A204.1 (cell line): ENCODE measurements at regions not wholly inside any gene's neighbourhood (a gene's known extent, or its start where the extent isn't known, plus 50 kb on each side); places are given as distances from the start of the nearest gene placed in this dataset.

ENCODE experiments used
- FAIRE-seq: peaks from 2 replicates; lab custom pipeline; 2012; peaks lifted over from hg19 to GRCh38; lab: Jason Lieb, UNC

GRCh38 chr7:116083796-116084195, 53.2 kb upstream of the TFEC start:
- no peak for FAIRE-seq

GRCh38 chr7:116086547-116087045, 56.0 kb upstream of the TFEC start:
- FAIRE-seq: no peak

DNA sequence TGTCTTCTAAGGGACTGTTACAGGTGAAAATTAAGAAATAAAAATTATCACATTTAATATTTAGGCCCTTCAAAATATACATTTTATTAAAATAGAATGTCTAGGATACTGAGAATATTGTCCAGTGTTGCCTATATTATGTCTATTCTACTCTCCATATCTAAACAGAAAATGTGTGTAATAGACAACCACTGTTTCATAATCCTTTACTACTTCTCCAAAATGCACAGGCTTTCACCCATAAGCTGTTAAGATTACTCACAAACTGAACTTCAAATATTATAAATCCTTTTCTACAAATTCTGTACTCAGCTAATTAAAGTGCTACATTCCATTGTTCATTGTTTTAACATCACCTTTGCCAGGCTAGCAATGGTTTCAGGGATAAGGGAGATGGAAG, 56.7 kb upstream of the TFEC start:
- peak; percentile 66 for FAIRE-seq

DNA sequence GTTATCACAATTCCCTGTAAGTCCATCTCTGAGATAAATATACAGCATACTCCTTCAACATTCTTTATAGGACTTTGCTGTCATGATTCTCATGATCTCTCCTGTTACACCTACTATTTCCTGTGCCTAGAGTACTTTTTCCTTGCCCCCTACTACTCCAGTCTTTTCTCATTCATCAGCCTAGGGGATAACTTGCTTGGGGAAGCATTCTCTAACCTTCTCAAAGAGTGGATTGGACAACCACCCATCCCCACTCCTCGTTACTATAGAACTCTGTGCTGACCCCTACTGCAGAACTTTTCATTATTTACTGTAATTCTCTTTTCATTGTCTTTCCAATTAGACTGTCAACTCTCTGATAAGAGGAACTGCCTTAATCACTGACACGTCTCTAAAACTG, 57.4 kb upstream of the TFEC start:
- no peak for FAIRE-seq

DNA sequence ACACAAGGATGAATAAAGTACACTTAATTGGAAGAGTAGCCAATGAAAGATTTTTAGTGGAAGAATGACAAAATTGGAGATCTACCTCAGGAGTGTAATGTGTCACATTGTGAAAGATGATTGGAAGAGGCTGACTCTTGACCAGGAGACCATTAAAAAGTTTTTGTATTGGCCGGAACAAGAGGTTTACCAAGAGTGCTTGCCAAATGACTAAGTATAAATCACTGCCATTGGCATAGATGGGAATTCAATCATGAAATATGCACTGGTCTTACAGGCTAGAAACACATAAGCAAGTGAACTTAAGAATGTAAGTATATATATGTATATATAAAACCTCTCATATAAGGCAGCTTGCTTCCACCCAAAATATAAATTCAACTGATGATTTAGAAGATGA, 58.7 kb upstream of the TFEC start:
- FAIRE-seq: no peak

GRCh38 chr7:116093516-116094301, 63.1 kb upstream of the TFEC start:
- peak; percentile 14 for FAIRE-seq

- no peak for FAIRE-seq
Observed at GRCh38 chr7:116095396-116095795, 64.8 kb upstream of the TFEC start.

- FAIRE-seq: peak; percentile 52
Observed at GRCh38 chr7:116097365-116098009, 66.9 kb upstream of the TFEC start.

DNA sequence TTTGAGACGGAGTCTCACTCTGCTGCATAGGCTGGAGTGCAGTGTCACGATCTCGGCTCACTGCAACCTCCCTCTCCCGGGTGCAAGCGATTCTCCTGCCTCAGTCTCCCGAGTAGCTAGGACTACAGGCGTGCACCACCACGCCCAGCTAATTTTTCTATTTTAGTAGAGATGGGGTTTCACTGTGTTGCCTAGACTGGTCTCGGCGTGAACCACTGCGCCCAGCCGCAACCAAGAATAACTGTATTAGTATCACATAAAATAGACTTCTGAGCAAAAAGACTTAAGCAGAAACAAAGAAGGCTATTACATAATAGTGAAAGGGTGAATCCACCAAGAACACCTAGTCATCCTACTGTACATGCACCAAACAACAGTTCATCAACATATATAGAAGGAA, 67.6 kb upstream of the TFEC start:
- FAIRE-seq: no peak

DNA sequence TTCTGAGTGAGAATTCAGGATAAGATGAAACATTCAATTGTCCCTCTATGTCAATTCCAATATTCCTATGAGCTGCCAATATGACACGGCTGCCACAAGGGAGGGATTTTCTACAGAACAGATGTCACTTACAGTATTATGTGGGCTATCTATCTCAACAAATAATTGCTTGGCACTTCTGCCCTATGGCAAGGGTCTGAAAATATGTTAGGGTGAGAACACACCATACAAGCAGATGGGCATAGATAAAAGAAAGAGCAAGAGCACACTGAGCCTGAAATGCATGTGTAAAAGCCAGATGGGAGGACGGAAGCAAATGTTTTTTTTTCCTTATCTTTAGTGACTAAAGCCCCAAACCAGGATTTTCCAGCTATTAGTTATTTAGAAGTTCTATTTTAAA, 70.1 kb upstream of the TFEC start:
- FAIRE-seq: no peak

GRCh38 chr7:116101704-116102103, 71.1 kb upstream of the TFEC start:
- no peak for FAIRE-seq

GRCh38 chr7:116111475-116111874, 80.9 kb upstream of the TFEC start:
- FAIRE-seq: no peak

GRCh38 chr7:116113310-116113709, 82.7 kb upstream of the TFEC start:
- FAIRE-seq: no peak

DNA sequence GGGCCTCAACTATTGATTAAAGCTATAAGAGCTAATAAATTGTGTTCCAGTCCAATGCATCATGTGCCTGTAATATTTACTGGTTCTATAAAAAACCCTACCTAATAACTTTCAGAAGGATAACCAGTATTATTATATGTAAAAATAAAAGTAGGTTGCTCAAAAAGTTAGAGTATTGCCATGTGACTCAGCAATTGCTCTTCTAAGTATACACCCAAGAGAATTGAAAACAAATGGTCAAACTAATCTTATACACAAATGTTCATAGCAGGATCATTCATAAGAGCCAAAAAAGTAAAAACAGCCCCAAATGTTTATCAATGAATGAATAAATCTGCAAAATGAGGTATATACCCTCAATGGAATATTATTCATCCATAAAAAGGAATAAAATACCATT, 89.5 kb upstream of the TES start:
- FAIRE-seq: peak; percentile 66

DNA sequence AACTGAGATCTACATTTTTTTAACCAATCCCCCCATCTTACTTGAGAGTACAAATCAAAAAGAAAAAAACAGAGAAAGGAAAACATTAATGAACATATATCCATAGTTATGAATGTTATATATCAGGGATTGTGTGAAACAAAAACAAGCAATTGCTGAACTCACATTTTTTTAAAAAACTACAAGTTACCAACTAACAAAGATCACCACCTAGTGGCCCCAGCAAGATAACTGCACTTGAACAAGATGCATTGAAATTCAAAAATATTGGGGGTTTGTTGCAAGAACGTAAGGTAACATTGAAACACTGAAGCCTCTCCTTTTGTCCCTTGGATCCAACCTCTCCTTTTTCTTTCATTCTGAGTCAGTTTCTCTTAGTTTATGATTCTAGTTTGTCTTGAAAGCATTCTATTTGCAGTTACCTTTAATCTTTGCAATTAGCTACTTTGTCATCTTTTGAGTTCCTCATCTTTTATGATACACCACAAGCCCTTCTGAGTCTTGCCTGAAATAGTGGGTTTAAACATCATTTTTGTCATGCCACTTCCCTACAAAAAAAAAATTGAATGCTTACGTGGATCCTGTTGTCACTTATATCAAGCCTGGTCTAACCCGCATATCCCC, 87.3 kb upstream of the TES start:
- peak; percentile 99 for FAIRE-seq

DNA sequence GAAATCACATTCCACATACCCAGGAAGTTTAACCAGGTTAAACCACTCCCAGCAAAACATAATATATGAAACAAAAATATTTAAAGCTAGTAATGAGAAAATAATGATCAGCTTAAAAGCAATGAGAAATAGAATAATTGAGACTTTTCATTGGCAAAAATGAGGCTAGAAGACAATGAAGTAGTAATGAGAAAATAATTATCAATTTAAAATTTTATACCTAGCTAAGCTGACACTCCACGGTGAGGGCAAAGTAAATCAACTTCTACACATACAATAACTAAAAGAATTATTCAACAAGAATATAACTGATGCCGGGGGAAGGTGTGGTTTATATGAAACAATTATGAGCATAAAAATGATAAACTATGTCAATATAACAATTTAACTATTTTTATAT, 82.2 kb upstream of the TES start:
- peak; percentile 87 for FAIRE-seq

DNA sequence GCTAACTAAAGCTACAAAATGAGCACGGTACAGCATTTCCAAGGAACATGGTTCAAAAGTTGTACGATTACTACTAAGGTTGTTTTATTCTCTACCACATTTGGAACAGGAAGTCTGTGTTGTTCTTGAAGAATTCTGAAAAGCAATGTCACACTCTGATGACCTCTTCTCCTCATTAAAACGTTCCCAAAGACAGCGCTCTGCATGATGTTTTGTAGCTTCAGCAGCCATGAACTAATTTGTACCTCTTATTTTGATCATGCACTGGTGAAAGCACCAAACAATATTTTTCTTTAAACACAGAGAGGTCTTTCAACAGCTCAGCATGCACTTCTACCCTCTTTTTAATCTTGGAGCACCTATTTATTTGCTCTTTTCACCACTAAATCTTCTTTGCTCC, 75.0 kb upstream of the TES start:
- FAIRE-seq: no peak

DNA sequence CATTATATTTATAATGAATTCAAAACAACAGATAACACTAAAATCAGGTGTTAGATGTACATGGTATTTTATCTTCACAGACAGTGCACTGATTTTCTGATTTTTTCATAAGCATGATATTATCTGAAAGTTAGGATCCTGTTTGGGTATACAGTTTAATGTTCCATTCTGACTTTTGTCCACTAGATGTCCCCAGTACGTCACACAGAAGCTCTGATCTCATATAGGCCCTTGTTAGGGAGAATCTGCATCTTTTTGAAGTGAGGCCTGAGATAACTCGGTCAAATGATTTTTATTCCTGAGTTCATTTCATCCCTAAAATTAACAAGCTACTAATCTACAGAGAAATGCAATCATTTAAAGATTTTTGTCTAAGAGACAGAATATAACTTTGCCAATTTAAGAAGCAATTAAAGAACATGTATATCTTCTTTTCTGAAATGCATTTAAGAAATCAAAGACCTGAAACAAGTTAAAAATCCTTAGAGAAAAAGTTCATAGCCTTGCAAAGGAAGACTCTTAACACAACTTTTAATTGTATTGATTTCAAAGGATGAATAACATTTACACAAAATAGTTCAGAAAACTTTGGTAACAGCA, 72.0 kb upstream of the TES start:
- FAIRE-seq: peak; percentile 99

- FAIRE-seq: no peak
Observed at GRCh38 chr7:116139007-116139406, 71.3 kb upstream of the TES start.

DNA sequence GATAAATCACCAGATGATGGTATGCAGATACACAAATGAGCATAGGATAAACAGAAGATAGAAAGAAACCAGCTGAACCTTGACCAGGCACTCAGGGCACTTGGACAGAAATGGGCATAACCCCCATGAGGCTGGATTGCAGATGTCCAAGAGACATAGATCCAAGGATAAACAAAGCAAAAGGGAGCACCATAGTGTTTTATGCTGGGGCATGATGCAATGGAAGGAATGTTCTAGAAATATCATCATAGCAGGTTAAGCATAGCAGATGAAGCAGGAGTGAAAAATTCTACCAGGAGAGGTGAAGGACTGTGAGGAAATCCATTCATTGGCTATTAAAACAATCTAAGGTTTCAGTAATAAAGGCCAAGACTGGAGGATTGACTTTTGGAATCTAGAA, 70.5 kb upstream of the TES start:
- no peak for FAIRE-seq

DNA sequence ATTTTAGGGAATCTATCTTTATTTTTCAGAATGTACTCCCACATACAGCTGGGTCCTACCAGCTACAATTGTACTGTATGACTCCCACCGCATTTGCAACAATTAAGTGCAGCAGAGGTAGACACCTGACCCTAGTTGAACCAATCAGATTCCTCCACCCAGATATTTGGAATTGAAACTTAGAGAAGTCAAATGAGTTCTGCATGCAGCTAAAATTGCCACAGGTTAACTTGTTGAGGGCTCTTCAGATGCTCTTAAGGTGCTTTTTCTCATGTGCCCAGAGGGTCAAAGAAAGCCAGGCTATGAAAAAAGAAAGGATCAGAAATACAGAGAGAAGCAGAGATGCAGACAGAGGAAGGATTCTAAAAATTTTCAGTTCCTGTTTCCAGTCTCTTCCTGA, 68.0 kb upstream of the TES start:
- no peak for FAIRE-seq

- FAIRE-seq: no peak
Observed at GRCh38 chr7:116142850-116143249, 67.5 kb upstream of the TES start.

GRCh38 chr7:116145245-116145852, 65.0 kb upstream of the TES start:
- FAIRE-seq: no peak
